GM21576 (cell line): ENCODE measurements at regions not wholly inside any gene's neighbourhood (a gene's known extent, or its start where the extent isn't known, plus 50 kb on each side); places are given as distances from the start of the nearest gene placed in this dataset.

ENCODE experiments used
- ATAC-seq: cut with Tn5 transposase; IDR thresholded peaks from one replicate; pipeline ENCODE4 v1.9.1; 2021; ENCODE audit warnings: mild to moderate bottlenecking, moderate library complexity; ENCODE audit not compliant: unreplicated experiment

DNA sequence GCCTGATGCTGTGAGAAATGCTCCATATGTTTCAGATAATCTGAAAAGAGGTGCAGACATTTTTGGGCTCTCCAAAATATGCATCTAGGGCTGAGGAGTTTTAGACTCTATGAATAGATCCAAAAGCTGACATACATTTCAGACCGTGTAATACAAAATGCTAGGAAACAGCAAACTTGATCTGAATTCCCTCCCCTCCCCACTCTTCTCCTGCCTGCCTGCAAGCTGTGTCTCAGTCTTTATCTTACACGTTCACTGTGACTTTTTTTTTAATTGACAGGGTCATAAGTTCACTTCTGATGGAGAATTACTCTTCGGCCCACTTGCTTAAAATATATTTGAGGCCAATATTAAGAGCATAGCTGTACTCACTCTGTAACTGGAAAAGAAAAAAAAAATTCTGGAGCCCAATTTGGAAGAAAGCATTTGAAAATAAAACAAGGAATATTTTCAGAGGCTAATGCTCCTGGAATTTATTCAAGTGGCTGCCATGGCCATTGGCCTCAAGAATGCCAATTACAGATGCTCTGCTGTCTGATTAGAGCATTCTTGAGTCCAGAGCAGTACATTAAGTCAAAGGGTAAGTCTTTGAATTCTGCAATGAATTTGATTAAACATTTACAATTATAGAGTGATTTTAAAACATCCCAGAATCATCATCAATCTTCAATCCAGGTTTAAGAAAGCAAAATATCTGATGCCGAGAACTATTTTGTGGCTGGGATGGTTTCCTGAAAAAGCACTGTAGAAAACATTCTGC is 146.2 kb upstream of the SEMA6D start:
- no peak for ATAC-seq

DNA sequence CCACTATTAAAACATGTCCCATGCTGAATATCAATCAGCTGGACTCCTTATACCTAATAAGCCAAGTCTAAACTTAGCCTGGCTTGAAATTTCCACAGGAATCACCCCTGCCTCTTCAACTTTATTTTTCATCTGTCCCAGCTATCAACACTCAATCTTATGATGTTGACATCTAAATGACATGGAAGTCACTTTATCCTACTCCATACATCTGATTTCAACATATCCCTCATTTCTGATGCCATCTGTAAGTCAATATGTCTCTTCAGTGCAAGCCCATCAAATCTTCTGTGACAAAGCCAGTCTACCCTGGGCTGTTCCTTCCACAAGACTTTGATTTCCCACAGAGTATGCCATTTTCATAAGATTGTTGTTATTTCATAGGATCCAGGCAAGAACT is 143.6 kb upstream of the SEMA6D start:
- ATAC-seq = no peak

GRCh38 chr15:47577000-47577399 is 140.3 kb upstream of the SEMA6D start:
- ATAC-seq = no peak

DNA sequence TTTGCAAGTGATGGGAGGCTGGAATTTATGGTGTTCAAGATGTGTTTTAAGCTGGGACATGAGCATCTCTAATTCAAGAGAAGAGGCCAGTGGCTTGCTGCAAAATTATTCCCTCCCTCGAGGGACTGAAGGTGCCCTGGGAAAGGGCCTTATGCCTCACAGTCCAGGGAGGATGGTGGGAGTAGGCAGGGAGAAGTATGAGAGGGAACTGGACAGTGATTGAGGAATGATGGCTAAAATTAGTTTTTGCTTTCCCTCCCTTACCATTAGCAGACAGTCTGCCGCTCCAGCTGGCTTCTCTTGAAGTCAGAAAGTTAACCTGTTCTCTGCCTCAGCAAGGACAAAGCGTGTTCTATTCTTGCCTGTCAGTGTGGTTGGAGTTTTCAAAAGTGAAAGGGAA is 139.8 kb upstream of the SEMA6D start:
- ATAC-seq = no peak

DNA sequence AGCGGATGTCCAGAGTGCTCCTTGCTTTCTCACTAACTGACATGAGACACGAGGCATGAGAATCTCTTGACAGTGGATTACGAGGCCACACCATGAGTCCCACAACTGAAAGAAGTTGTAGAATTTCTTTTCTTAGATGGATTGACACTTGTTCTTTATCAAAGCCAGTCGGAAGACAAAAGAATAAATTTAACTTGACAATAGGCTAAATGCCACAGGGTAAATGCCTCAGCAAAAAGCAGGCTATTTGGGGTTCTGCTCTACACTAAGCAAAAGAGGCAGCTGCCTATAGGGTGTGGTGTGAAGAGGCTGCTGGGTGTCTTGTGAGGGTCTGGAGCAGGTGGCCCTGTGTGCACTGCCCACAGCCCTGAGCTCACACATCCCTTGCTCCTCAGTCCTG is 135.1 kb upstream of the SEMA6D start:
- ATAC-seq = no peak

DNA sequence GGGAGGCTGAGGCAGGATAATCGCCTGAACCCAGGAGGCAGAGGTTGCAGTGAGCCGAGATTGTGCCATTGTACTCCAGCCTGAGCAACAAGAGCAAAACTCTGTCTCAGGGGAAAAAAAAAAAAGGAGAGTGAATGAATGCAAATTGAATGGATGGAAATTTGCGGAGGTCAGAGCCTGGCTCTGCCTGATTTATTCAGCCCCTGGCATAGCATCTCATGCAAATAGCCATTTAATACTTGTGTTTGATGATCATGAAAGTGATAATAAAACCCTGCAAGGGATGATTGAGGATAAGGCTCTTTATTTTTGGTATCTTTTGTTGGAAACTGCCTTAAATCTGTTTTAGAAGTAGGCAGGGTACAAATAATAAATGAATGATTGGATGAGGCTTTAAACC is 133.0 kb upstream of the SEMA6D start:
- no peak for ATAC-seq

DNA sequence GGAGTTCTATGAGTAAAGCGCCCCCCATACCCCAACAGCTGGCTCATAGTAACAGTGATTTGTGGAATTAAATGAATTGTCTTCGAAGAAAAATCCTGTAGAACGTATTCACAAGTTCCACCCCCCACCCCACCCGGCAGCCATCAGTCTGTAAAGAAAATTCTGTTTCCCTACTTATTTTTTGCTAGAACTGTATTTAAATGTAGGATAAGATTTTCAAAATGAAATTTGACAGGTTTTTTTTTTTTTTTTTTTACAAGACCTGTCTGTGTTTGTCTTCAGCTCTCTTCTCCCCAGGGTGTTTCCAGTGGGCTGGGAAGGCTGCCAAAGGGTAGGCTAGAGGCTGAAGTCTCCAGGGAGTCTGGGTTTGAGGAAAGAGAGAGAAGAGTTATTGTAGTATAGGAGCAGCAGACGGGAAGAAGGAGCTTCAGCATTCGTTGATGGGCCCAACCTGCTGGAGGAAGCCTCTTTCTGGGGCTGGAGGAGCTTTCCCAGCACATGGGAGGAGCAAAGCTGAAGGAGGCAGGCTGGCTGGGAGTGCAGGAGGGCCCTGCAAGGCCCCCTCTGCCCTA is 130.6 kb upstream of the SEMA6D start:
- no peak for ATAC-seq

GRCh38 chr15:47587940-47588802 is 129.1 kb upstream of the SEMA6D start:
- no peak for ATAC-seq

- no peak for ATAC-seq
These were observed 128.3 kb upstream of the SEMA6D start for GRCh38 chr15:47588958-47589357.

DNA sequence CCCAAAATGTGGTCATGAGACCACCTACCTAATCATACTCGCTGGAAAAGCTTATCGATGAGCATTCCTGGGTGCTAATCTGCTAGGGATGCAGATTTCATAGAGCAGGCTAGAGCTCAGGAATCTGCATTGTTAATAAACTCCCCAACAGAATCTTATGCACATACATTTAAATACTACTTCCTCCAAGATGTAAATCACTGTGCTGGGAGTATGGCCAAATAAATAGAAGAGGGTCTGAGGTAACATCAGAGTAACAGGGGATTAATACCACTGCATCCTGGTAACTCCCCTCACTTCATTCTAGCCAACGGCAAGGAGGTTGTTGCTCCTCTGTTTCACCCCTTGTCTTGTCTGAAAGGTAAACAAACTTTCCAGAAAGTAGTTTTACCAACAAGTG is 118.3 kb upstream of the SEMA6D start:
- ATAC-seq = no peak

DNA sequence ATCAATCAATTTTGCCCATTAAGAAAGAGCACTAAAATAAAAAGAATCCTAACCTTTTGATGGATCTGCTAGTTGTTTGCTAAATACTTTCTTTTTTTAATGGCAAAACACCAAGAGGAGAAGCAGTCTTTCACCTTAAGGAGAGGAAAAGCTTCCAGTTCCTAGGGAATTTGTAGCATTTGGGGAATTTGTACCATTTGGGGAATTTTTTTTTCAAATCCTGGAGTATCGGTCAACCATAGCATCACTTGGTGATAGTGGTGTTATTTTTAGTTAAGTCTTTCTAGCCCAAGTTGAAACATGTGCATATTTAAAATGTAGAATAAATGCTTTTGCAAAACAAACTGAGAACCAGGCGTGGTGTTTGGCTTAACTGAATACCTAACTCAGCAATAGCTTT is 117.5 kb upstream of the SEMA6D start:
- ATAC-seq = no peak

- ATAC-seq = no peak
These were observed 115.2 kb upstream of the SEMA6D start for GRCh38 chr15:47602121-47602520.

- no peak for ATAC-seq
These were observed 114.3 kb upstream of the SEMA6D start for GRCh38 chr15:47603026-47603425.

DNA sequence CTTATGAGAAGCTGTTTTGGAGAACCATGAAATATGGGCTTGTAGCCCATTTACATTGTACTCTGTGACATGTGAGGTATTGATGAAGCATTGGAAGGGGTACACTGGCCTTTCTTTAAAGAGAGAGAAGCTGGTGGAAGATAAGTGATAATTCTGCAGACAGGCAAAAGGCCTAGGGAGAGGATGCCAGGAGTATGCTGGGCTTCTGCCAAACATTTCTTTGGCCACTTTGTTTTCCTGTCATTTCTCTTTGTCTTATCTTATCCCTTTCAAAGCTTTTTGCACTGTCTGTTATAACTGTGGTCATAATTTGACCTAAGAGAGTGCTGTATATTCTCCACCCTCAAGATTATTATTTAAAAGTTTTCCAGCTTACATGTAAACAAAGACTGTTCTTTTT is 109.6 kb upstream of the SEMA6D start:
- no peak for ATAC-seq

- ATAC-seq = no peak
These were observed 107.6 kb upstream of the SEMA6D start for GRCh38 chr15:47609693-47610092.

GRCh38 chr15:47610736-47611135 is 106.6 kb upstream of the SEMA6D start:
- no peak for ATAC-seq

DNA sequence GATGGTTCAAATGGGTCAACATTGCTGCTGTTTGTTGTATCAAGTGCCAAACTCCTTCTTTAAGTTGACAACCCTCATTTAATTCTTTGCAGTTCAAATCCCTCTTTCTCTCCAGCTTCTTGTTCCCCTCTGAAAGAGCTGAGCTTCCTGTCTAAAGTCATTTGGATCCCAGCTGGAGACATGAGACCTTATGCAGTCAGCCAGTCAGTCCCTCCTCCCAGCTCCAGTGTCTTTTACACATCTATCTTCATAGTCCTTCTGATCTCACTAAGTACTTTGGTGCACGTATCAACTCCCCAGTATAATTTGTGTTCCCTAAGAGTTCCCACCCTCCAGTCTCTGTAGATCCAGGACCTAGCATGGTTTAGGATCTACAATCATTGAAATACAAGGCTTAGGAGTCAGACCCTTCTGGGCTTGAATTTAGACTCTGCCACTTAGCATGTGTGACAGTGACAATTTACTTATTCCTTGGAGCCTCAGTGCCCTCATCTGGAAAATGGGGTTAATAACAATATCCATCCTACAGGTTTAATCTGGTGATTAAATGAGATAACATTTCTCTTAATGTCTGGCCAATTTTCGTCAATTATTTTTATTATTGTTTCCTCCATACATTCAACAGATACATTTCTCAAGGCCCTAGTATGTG is 102.8 kb upstream of the SEMA6D start:
- no peak for ATAC-seq

GRCh38 chr15:47616876-47617275 is 100.4 kb upstream of the SEMA6D start:
- ATAC-seq = no peak

DNA sequence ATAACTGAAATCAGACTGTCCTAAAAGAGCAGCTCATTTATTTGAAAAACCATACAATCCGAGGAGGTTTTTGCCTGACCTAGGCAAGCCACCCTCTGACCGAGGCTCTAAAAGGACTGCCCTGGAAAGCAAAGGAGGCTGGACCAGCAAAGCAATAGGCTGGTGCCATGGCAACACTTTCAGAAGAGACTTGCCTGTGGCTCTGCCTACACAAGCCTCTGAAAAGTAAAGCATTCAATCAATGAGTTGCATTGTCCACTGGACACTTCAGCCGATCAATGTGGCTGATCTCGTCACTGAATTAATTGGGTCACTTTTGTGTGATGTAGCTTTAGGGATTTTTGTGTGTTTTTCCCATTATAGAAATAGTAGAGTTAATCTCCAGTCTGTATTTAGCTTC is 99.1 kb upstream of the SEMA6D start:
- ATAC-seq = no peak

DNA sequence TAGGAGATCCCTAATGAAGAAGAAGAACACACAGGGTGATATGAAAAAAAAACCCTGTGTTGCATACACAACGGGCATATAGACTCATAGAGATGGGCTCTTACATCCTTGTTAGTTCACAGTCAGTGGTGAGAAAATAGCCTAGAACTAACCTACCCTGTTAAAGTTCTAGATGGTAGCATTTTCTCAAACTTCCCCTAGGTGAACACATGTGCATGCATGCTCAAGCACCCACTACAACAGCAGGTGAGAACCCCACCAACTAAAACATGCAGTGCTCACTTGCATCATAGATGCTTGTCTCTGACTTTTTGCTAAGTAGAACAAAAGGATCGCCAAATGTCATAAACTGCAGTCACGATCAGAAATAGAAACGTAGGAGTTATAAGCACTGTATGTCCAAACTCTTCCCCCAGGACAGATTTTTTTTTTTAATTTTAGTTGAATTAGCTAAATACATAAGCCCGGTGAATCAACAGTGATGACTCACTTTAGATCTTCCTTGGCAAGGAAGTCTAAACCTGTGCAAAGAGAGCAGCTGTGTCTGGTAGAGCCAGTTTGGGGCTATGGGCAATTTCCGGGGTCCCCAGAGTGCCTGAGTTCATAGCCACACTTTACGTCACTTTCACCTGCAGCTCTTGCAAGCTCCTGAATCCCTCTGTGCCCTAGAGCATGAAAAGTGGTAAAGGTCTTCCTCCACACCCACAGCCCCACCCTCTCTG is 96.2 kb upstream of the SEMA6D start:
- no peak for ATAC-seq

DNA sequence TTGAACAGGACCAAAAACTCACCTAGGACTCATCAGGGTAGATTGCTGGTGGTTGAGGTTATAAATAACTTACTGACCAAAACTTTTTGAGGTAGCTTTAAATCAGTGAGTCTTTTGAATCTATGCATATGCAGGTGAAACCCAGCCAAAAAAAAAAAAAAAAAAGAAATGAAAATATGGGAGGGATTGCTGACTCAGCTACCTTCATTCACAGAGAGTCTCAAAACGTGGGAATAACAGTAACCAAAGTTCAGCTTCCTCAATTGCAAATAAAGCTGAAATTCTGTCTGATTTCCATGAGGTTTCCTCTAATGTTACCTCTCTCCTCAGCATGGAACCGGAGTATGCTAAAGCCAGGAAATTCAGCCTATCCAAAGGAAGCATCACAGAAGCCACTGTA is 95.2 kb upstream of the SEMA6D start:
- ATAC-seq = no peak
